GM21390 (cell line): ENCODE measurements at regions not wholly inside any gene's neighbourhood (a gene's known extent, or its start where the extent isn't known, plus 50 kb on each side); places are given as distances from the start of the nearest gene placed in this dataset.

Experiments used
- ATAC-seq: cut with Tn5 transposase; IDR thresholded peaks from one replicate; pipeline ENCODE4 v1.9.1; 2021; ENCODE audit not compliant: unreplicated experiment

- no peak for ATAC-seq
These were observed 227.7 kb upstream of the HMGA2 start for GRCh38 chr12:65596514-65597091.

- no peak for ATAC-seq
These were observed 226.8 kb upstream of the HMGA2 start for GRCh38 chr12:65597527-65597926.

- no peak for ATAC-seq
These were observed 225.6 kb upstream of the HMGA2 start for GRCh38 chr12:65598688-65599087.

- ATAC-seq, result no peak
These were observed 222.1 kb upstream of the HMGA2 start for GRCh38 chr12:65602253-65602609.

- ATAC-seq, result peak; percentile 53
These were observed 221.5 kb upstream of the HMGA2 start for GRCh38 chr12:65602610-65603295.

GRCh38 chr12:65603438-65604351 is 220.6 kb upstream of the HMGA2 start:
- ATAC-seq, result no peak

GRCh38 chr12:65605019-65605418 is 219.3 kb upstream of the HMGA2 start:
- ATAC-seq, result no peak

GRCh38 chr12:65606008-65606766 is 218.1 kb upstream of the HMGA2 start:
- no peak for ATAC-seq

GRCh38 chr12:65607401-65607841 is 216.9 kb upstream of the HMGA2 start:
- ATAC-seq, result no peak

- ATAC-seq, result no peak
These were observed 215.9 kb upstream of the HMGA2 start for GRCh38 chr12:65608319-65608916.

GRCh38 chr12:65609359-65609771 is 214.9 kb upstream of the HMGA2 start:
- no peak for ATAC-seq

GRCh38 chr12:65611396-65611795 is 212.9 kb upstream of the HMGA2 start:
- ATAC-seq, result no peak

- no peak for ATAC-seq
These were observed 211.8 kb upstream of the HMGA2 start for GRCh38 chr12:65612440-65612839.

GRCh38 chr12:65613692-65614091 is 210.6 kb upstream of the HMGA2 start:
- no peak for ATAC-seq

GRCh38 chr12:65614259-65614889 is 209.9 kb upstream of the HMGA2 start:
- no peak for ATAC-seq

- no peak for ATAC-seq
These were observed 209.2 kb upstream of the HMGA2 start for GRCh38 chr12:65615118-65615517.

GRCh38 chr12:65616022-65616421 is 208.3 kb upstream of the HMGA2 start:
- no peak for ATAC-seq

- ATAC-seq, result no peak
These were observed 205.7 kb upstream of the HMGA2 start for GRCh38 chr12:65618588-65618987.

- ATAC-seq, result no peak
These were observed 205.3 kb upstream of the HMGA2 start for GRCh38 chr12:65619018-65619417.

- ATAC-seq, result no peak
These were observed 204.2 kb upstream of the HMGA2 start for GRCh38 chr12:65620046-65620445.
